HG03039 (cell line): ENCODE measurements at regions not wholly inside any gene's neighbourhood (a gene's known extent, or its start where the extent isn't known, plus 50 kb on each side); places are given as distances from the start of the nearest gene placed in this dataset.
"Not testable (repeated sequence)": the region's sequence is repeated elsewhere in the genome, so short reads cannot be mapped to it uniquely, and the experiment has no call there.

ENCODE experiments used
- ATAC-seq: cut with Tn5 transposase; IDR thresholded peaks from one replicate; pipeline ENCODE4 v1.9.1; 2021; ENCODE audit warnings: mild to moderate bottlenecking, moderate library complexity; ENCODE audit not compliant: unreplicated experiment

- no peak for ATAC-seq
These were observed 377.2 kb downstream of the RAP2B start for GRCh38 chr3:153539263-153539662.

GRCh38 chr3:153545471-153545870, 383.4 kb downstream of the RAP2B start:
- no peak for ATAC-seq

- ATAC-seq = no peak
These were observed 385.9 kb downstream of the RAP2B start for GRCh38 chr3:153547970-153548369.

- ATAC-seq = not testable (repeated sequence)
These were observed 387.7 kb downstream of the RAP2B start for GRCh38 chr3:153549686-153550085.

GRCh38 chr3:153551536-153552285, 389.7 kb downstream of the RAP2B start:
- no peak for ATAC-seq

DNA sequence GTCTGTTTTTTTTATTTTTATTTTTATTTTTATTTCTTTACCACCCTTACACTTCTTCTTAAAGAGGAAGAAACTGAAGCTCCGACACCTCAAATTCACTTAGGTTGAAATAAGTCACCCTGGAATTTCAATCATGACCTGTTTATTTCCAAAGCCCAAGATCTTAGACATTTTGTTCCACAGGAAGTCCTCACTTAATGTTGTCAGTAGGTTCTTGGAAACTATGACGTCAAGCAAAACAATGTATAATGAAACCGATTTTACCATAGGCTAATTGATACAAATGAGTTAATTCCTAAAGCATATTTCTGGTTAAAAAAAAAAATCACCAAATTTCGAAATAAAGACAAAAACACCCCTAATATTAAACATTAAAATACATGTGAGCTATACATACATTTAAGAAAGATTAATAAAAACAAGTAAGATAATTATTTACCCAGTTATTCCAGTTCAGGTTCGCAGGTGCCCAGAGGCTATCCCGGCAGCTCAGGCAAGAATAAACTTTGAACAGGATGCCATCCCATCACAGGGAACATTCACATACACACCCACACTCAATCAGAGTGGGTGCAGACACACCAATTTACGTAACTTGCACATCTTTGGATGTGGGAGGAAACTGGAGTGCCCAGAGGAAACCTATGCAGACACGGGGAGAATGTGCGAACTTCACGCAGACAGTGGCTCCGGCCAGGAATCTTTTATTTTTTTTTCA, 391.0 kb downstream of the RAP2B start:
- ATAC-seq = no peak

DNA sequence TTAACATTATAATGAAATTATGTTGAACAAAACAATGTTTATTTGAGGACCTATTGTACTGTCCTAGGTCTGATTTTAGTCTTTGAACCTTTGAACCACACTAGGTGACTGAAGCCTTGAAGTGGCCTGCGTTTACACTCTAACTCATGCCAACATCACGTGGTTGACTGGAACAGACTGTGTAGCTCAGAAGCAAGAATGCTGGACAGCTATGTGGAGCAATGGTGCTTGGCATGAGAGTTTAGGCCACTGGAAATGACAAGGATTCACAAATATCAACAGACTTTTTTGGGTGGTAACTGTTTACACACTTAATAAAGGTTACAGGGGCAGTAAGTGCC, 391.5 kb downstream of the RAP2B start:
- ATAC-seq = no peak

GRCh38 chr3:153555919-153556318, 393.9 kb downstream of the RAP2B start:
- ATAC-seq = no peak

DNA sequence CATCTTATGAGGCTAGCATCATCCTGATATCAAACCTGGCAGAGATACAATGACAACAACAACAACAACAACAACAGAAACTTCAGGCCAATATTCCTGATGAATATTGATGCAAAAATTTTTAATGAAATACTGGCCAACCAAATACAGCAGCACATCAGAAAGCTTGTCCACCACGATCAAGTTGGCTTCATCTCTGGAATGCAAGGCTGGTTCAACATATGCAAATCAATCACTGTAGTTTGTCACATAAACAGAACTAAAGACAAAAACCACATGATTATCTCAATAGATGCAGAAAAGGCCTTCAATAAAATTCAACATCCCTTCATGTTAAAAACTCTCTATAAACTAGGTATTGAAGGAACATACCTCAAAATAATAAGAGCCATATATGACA, 397.3 kb downstream of the RAP2B start:
- ATAC-seq = not testable (repeated sequence)

DNA sequence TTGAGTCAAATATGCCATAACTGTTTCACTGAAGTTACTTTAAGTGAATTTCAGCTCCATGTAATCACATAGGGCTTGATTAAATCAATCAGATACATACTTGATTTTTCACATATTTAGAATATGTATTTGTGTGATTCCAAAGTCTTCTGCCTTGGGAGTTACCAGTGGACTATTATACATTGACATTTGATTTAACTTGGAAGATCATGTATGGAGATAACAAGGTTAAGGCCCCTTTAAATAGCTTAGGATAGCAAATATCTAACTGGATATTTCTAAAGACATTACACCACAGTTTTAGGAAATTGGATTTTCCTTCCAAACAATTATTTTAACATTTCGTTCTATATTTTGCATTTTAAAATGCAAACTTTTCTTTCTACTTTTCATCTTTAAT, 405.0 kb downstream of the RAP2B start:
- ATAC-seq = no peak

DNA sequence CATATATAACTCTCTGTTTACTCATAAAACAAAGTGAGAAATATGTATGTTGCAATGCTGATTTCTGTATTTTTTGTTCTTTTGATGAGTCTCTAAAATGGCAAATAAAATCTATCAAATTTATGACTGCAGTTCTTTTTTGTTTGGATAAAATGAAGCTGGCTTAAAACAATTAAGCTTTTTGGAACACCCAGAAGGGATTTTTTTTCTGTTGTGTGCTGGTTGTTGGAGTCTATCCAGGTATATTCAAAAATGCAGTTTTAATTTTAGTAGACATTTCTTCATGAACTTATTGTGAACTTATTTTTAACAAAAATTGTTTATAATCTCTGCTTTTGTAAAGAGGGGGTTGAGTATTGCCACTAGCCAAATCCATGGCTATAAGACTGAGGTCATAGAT, 405.5 kb downstream of the RAP2B start:
- no peak for ATAC-seq

DNA sequence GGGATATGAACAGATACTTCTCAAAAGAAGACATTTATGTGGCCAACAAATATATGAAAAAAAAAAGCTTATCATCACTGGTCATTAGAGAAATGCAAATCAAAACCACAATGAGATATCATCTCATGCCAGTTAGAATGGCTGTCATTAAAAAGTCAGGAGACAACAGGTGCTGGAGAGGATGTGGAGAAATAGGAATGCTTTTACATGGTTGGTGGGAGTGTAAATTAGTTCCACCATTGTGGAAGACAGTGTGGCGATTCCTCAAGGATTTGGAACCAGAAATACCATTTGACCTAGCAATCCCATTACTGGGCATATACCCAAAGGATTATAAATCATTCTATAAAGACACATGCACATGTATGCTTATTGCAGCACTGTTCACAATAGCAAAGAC, 408.5 kb downstream of the RAP2B start:
- ATAC-seq = not testable (repeated sequence)

- ATAC-seq = no peak
These were observed 410.1 kb downstream of the RAP2B start for GRCh38 chr3:153572165-153572564.

GRCh38 chr3:153572654-153573053, 410.6 kb downstream of the RAP2B start:
- ATAC-seq = no peak

DNA sequence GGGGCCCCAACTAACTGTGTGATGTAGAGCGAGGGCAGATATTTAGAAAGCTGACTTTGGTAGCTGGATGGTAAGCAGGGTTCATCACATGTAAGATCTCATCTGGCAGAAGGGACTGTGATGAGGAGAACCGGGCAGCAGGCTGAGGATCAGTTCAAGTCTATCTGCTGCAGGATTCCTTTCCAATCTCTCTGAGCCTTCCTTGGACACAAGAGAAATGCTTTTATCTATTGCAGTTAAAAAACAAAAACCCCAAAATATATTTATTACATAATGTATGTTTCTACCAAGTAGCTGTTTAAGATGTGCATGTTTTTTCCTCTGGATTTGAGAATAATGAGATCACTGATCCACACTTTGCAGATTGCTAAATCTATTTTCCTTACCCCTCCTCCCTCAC, 411.5 kb downstream of the RAP2B start:
- ATAC-seq = no peak

DNA sequence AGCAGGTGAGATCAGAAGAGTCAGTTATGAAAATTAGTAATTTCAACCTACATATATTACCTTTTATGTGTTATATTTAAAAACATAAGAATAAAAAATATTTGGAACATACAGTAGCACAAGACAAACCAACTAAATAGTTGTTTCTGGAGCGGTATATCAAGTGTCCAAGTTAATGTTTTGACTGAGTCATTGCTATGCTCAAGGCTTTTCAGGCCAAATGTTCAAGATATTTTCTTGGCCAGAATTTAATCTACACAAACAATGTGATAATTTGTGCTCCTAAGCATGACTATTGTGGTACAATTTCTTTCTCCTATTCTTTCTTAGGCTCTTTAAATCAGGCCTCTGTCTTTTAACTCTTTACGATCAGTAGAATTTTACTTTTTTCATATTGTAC, 412.4 kb downstream of the RAP2B start:
- no peak for ATAC-seq

GRCh38 chr3:153577059-153577736, 415.2 kb downstream of the RAP2B start:
- ATAC-seq = no peak

DNA sequence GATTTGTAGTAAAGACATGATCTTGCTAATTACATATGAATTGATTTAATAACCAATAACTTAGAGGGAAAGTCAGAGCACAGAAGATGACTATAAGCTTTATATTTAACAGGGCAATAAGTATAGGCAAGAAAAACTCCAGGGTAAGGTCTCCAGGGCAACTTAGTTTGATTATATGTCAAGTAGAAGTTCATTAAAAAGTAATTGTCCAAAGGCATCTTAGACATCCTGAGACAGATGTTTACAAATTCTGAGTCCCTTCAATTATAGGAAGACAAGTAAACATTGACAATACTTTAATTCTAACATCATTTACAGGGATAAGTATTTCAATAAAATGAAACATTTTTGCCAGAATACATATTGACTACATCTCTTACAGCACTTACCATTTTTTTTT, 416.0 kb downstream of the RAP2B start:
- ATAC-seq = no peak

DNA sequence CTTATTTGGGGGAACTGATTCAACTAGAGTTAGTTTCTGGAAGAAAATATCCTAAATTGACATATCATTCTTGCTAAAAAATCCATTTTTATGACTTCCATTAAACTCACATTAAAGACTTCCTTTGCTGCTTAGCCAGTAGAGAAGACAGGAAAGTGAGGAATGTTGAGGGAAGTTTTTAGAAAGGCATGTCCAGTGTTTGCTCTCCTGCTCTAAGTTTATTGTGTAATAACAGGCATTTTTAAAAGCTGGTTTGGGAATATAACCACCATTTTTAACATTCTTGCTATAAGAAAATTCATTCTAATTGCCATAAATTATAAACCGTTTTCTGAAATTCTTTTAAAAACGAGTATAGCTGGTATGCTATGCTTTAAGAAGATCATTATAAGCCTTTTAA, 428.0 kb downstream of the RAP2B start:
- no peak for ATAC-seq

- ATAC-seq = no peak
These were observed 429.7 kb downstream of the RAP2B start for GRCh38 chr3:153591561-153592245.

GRCh38 chr3:153595186-153595815, 433.3 kb downstream of the RAP2B start:
- no peak for ATAC-seq
